Right lobe of liver (tissue), 4 donors: ENCODE measurements at regions not wholly inside any gene's neighbourhood (a gene's known extent, or its start where the extent isn't known, plus 50 kb on each side); places are given as distances from the start of the nearest gene placed in this dataset.

Experiments
- POLR2A ChIP-seq: fragments of 450-650 bp; IDR thresholded peaks from one replicate; pipeline ENCODE4 v1.6.1; 2017; ENCODE audit warnings: antibody characterized with exemption, mild to moderate bottlenecking
- TF ChIP-seq, protein P1 (sequence below), 4 donors: fragments of 200-600 bp in 3 of 4; fragments of 450-650 bp in 1 of 4; IDR thresholded peaks; one replicate each; pipeline versions ENCODE4 v1.5.1 to v1.8.0; 2016 to 2022; ENCODE audit warnings: antibody characterized with exemption in 4 of 4, mild to moderate bottlenecking in 2 of 4
- donor health status: DM: no; HTN: no; CAD: no.
- donor health status: DM: no; HTN: no; CAD: no.
- donor health status: DM: no; HTN: yes; CAD: no.

- TF ChIP-seq, protein P1, sequence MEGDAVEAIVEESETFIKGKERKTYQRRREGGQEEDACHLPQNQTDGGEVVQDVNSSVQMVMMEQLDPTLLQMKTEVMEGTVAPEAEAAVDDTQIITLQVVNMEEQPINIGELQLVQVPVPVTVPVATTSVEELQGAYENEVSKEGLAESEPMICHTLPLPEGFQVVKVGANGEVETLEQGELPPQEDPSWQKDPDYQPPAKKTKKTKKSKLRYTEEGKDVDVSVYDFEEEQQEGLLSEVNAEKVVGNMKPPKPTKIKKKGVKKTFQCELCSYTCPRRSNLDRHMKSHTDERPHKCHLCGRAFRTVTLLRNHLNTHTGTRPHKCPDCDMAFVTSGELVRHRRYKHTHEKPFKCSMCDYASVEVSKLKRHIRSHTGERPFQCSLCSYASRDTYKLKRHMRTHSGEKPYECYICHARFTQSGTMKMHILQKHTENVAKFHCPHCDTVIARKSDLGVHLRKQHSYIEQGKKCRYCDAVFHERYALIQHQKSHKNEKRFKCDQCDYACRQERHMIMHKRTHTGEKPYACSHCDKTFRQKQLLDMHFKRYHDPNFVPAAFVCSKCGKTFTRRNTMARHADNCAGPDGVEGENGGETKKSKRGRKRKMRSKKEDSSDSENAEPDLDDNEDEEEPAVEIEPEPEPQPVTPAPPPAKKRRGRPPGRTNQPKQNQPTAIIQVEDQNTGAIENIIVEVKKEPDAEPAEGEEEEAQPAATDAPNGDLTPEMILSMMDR (IDR thresholded peaks at IDR 0.05), result no peak
- no peak for TF ChIP-seq POLR2A
These were observed 236.8 kb downstream of the GRB14 start for GRCh38 chr2:164384434-164384833.
